Karpas-422 (cell line): ENCODE measurements at regions not wholly inside any gene's neighbourhood (a gene's known extent, or its start where the extent isn't known, plus 50 kb on each side); places are given as distances from the start of the nearest gene placed in this dataset.

Experiments used
- DNase-seq: peaks from one replicate; pipeline ENCODE4 v3.0.0-alpha.2; 2015
- H2AFZ ChIP-seq: fragments of 200-600 bp; sonication (generic); 2 replicates; pipeline ENCODE4 v1.6.1; 2014; ENCODE audit warnings: antibody characterized with exemption, low read length, mixed read lengths
- H3K27ac ChIP-seq: fragments of 200-600 bp; sonication (generic); 2 replicates; pipeline ENCODE4 v1.5.1; 2014; ENCODE audit warnings: mild to moderate bottlenecking, low read length, moderate library complexity
- H3K27me3 ChIP-seq: fragments of 200-600 bp; sonication (generic); 2 replicates; pipeline ENCODE4 v1.6.1; 2014; ENCODE audit warnings: low read length, mixed read lengths
- H3K36me3 ChIP-seq: fragments of 200-600 bp; sonication (generic); 2 replicates; pipeline ENCODE4 v1.6.1; 2014; ENCODE audit warnings: low read length, mixed read lengths; ENCODE audit not compliant: insufficient read depth
- H3K4me1 ChIP-seq: fragments of 200-600 bp; sonication (generic); 2 replicates; pipeline ENCODE4 v1.6.1; 2014; ENCODE audit warnings: mild to moderate bottlenecking, low read length, mixed read lengths
- H3K4me2 ChIP-seq: fragments of 200-600 bp; sonication (generic); 2 replicates; pipeline ENCODE4 v1.6.1; 2014; ENCODE audit warnings: low read length, low read depth, mild to moderate bottlenecking; ENCODE audit not compliant: poor library complexity, severe bottlenecking
- H3K4me3 ChIP-seq: fragments of 200-600 bp; sonication (generic); 2 replicates; pipeline ENCODE4 v1.5.1; 2014; ENCODE audit warnings: mild to moderate bottlenecking, antibody characterized with exemption, low read length, mixed read lengths
- H3K79me2 ChIP-seq: fragments of 200-600 bp; sonication (generic); 2 replicates; pipeline ENCODE4 v1.6.1; 2014; ENCODE audit warnings: mild to moderate bottlenecking, low read length, mixed read lengths
- H3K9ac ChIP-seq: fragments of 200-600 bp; sonication (generic); 2 replicates; pipeline ENCODE4 v1.6.0; 2014; ENCODE audit warnings: low read length
- H3K9me2 ChIP-seq: fragments of 200-600 bp; sonication (generic), shearing (Covaris generic); replicated peaks from 2 replicates; pipeline ENCODE4 v1.6.0; 2014; ENCODE audit warnings: mild to moderate bottlenecking, low read length, moderate library complexity; ENCODE audit not compliant: insufficient read depth
- H3K9me3 ChIP-seq: fragments of 300-700, 200-600 bp; sonication (generic); 2 replicates; pipeline ENCODE4 v1.6.1; 2014; ENCODE audit warnings: low read length, mixed read lengths
- H4K20me1 ChIP-seq: fragments of 200-600 bp; sonication (generic); 2 replicates; pipeline ENCODE4 v1.6.1; 2014; ENCODE audit warnings: mild to moderate bottlenecking, antibody characterized with exemption, low read length, low read depth; ENCODE audit not compliant: insufficient read depth

- Histone ChIP-seq H3K9me3 (no peaks in the 10 kb centered on the region), H2AFZ (no peak overlapping the region), H3K27ac (no peak overlapping the region), H3K4me1 (peaks cover 11% of the 10 kb centered on the region), H4K20me1 (no peaks in the 10 kb centered on the region), H3K79me2 (no peaks in the 10 kb centered on the region), H3K36me3 (no peaks in the 10 kb centered on the region), H3K4me3 (no peak overlapping the region), H3K9me2 (no peaks in the 10 kb centered on the region), H3K4me2 (no peak overlapping the region), H3K9ac (no peak overlapping the region), H3K27me3 (no peaks in the 10 kb centered on the region)
- no peak for DNase-seq
Measured at GRCh38 chr13:111051041-111051725, 63.9 kb upstream of the ARHGEF7 start.

DNA sequence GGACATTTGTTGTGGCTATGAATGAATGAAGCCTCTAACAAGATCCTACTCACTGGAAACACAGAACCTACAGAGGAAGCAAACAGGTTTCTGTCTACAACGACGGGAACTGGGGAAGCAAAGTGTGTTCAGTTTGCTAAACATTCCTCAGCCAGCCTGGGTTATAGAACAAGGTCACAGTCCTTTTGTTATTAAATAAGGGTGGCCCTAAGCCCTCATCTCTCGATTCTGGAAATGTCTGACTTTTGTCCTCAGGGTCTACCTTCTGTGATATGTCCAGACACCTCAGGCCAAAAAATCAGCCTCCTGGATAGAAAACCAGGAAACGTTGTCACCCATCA, 64.6 kb upstream of the ARHGEF7 start:
- Histone ChIP-seq H3K9me2 (no peaks in the 10 kb centered on the region), H4K20me1 (no peaks in the 10 kb centered on the region), H2AFZ (no peak overlapping the region), H3K36me3 (no peaks in the 10 kb centered on the region), H3K4me3 (no peak overlapping the region), H3K79me2 (no peaks in the 10 kb centered on the region), H3K4me1 (peaks cover 11% of the 10 kb centered on the region), H3K4me2 (no peak overlapping the region), H3K27ac (no peak overlapping the region), H3K9ac (no peak overlapping the region), H3K9me3 (no peaks in the 10 kb centered on the region), H3K27me3 (no peaks in the 10 kb centered on the region)
- no peak for DNase-seq

- H3K27me3 ChIP-seq, result no peaks in the 10 kb centered on the region
Measured at GRCh38 chr13:111049791-111050538, 65.1 kb upstream of the ARHGEF7 start.

DNA sequence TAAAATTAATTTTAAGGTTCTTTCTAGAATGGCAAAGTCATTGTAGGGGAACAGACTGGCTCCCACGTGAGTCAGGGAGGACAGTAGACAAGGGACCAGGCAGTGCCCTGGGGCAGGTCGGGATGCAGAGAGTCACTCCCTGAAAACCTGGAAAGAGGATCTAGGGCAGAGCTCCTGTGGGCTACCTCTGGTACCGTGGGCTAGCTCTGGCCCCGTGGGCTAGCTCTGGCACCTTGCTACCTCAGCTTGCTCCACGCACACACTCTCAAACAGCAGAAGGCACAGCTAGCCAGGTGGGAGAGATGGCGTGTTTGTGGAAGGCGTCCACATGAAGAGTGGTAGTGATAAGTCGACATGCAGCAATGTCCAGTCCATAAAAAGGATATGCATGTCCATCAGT, 66.7 kb upstream of the ARHGEF7 start:
- peaks cover 11% of the 10 kb centered on the region for H3K4me1 ChIP-seq
- no peaks in the 10 kb centered on the region for H3K27me3 ChIP-seq
- H3K4me3 ChIP-seq, result no peak overlapping the region
- no peaks in the 10 kb centered on the region for H3K36me3 ChIP-seq
- H3K9me2 ChIP-seq, result no peaks in the 10 kb centered on the region
- H3K27ac ChIP-seq, result no peak overlapping the region
- no peaks in the 10 kb centered on the region for H3K9me3 ChIP-seq
- H3K4me2 ChIP-seq, result no peak overlapping the region
- no peaks in the 10 kb centered on the region for H4K20me1 ChIP-seq
- no peak overlapping the region for H2AFZ ChIP-seq
- H3K79me2 ChIP-seq, result no peaks in the 10 kb centered on the region
- H3K9ac ChIP-seq, result no peak overlapping the region
- DNase-seq, result no peak

More at GRCh38 chr13:111049791-111050538, 65.1 kb upstream of the ARHGEF7 start:
- Histone ChIP-seq H3K4me1 (peaks cover 11% of the 10 kb centered on the region), H3K9ac (no peak overlapping the region), H3K4me2 (no peak overlapping the region), H3K79me2 (no peaks in the 10 kb centered on the region), H4K20me1 (no peaks in the 10 kb centered on the region), H3K4me3 (no peak overlapping the region), H2AFZ (no peak overlapping the region), H3K9me2 (no peaks in the 10 kb centered on the region), H3K27ac (no peak overlapping the region), H3K9me3 (no peaks in the 10 kb centered on the region), H3K36me3 (no peaks in the 10 kb centered on the region)
- no peak for DNase-seq

GRCh38 chr13:111047326-111047725, 67.8 kb upstream of the ARHGEF7 start:
- Histone ChIP-seq H3K4me1 (peaks cover 11% of the 10 kb centered on the region), H3K79me2 (no peaks in the 10 kb centered on the region), H3K9me3 (no peaks in the 10 kb centered on the region), H3K4me2 (peak overlapping the region; percentile 54), H2AFZ (peak overlapping the region; percentile 26; the same call in 1 of the 2 replicates), H3K27me3 (no peaks in the 10 kb centered on the region), H3K27ac (no peak overlapping the region), H3K36me3 (no peaks in the 10 kb centered on the region), H3K4me3 (no peak overlapping the region), H4K20me1 (no peaks in the 10 kb centered on the region), H3K9ac (peak overlapping the region; percentile 35; the same call in 1 of the 2 replicates), H3K9me2 (no peaks in the 10 kb centered on the region)
- DNase-seq, result no peak

DNA sequence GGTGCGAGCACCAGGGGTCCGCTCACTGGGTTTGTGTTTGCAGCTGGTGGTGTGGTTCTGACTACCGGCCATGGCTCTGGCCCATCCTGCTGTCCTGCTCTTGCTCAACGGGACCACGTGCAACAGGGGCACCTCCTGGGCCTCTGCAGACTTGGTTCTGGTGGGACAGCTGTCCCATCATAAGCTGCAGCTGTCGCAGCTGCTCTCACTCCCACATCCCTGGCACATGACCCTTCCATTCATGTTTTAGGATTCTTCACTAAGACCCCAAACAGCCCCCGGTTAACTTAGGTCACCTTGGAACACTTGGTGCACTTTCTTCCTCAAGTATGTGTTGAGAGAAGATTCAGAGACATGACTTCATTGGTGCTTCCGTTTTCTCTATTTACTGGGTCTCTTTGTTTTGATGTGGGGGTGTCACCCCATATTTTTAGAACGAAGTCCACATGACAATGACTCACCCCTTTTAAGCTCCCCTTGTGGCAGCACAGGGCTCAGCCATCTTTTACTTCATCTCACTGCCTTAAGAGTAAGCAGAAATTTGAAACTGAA, 68.4 kb upstream of the ARHGEF7 start:
- Histone ChIP-seq H3K4me1 (peaks cover 11% of the 10 kb centered on the region), H3K9me3 (no peaks in the 10 kb centered on the region), H4K20me1 (no peaks in the 10 kb centered on the region), H3K27me3 (no peaks in the 10 kb centered on the region), H2AFZ (peak overlapping the region; percentile 26; the same call in 1 of the 2 replicates), H3K9ac (no peak overlapping the region), H3K36me3 (no peaks in the 10 kb centered on the region), H3K79me2 (no peaks in the 10 kb centered on the region), H3K27ac (no peak overlapping the region), H3K9me2 (no peaks in the 10 kb centered on the region), H3K4me2 (peak overlapping the region; percentile 54), H3K4me3 (no peak overlapping the region)
- DNase-seq, result peak; percentile 66

DNA sequence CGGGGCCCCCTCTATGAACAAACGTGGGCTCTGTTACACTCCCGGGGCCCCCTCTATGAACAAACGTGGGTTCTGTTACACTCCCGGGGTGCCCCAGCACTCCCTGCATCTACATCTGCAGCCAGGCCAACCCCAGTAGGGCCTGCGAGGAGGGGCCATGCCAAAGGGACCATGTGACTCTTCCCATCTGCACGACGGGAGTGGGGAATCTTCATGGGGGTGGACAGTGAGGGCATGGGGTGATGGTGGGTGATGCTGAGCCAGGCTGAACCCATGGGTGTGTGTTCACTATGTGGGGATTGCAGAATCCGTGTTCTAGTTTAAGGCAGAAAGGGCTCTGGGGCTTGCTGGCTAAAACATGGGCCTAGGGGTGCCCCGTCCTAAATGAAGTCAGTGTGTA, 69.9 kb upstream of the ARHGEF7 start:
- no peak overlapping the region for H2AFZ ChIP-seq
- no peaks in the 10 kb centered on the region for H3K9me2 ChIP-seq
- no peak overlapping the region for H3K9ac ChIP-seq
- DNase-seq, result no peak
- no peaks in the 10 kb centered on the region for H3K79me2 ChIP-seq
- no peak overlapping the region for H3K4me2 ChIP-seq
- no peaks in the 10 kb centered on the region for H3K27me3 ChIP-seq
- no peak overlapping the region for H3K27ac ChIP-seq
- H3K36me3 ChIP-seq, result no peaks in the 10 kb centered on the region
- H3K4me1 ChIP-seq, result peaks cover 11% of the 10 kb centered on the region
- no peaks in the 10 kb centered on the region for H3K9me3 ChIP-seq
- no peaks in the 10 kb centered on the region for H4K20me1 ChIP-seq
- H3K4me3 ChIP-seq, result no peak overlapping the region

DNA sequence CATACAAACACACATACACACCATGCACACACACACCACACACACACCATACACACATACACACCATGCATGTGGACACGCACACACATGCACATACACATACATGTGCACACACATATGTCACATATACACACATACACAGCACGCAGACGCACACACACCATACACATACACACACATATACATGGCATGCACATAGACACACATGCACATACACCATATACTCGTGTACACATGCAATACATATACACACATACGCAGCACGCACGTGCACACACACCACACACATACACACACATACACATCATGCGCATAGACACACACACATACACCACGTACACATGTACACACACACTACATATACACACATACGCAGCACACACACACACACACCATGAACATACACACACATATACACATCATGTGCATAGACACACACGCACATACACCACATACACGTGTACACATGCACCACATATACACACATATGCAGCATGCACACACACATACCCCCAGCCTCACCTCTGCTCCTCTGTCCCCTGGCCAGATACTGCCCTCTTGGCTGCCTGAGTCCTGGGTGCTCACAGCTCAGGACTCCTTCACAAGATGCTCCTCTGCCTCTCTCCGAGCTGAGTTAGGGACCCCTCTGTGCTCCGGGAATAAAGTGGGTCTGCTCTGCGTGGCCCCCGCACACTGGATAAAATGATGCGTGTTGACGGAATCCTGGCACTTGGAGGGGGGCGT, 70.9 kb upstream of the ARHGEF7 start:
- Histone ChIP-seq H4K20me1 (no peaks in the 10 kb centered on the region), H3K9ac (no peak overlapping the region), H3K9me3 (no peaks in the 10 kb centered on the region), H3K4me2 (no peak overlapping the region), H3K27ac (no peak overlapping the region), H3K36me3 (no peaks in the 10 kb centered on the region), H2AFZ (no peak overlapping the region), H3K9me2 (no peaks in the 10 kb centered on the region), H3K4me3 (no peak overlapping the region), H3K27me3 (no peaks in the 10 kb centered on the region), H3K79me2 (no peaks in the 10 kb centered on the region), H3K4me1 (peaks cover 11% of the 10 kb centered on the region)
- DNase-seq, result no peak
